Adrenal gland (tissue), 9 donors: ENCODE measurements at regions not wholly inside any gene's neighbourhood (a gene's known extent, or its start where the extent isn't known, plus 50 kb on each side); places are given as distances from the start of the nearest gene placed in this dataset.

Source experiments
- DNase-seq, 7 donors: peaks; one replicate each; pipeline ENCODE4 v3.0.0-alpha.2; 2019 to 2020
- H3K27ac ChIP-seq, 5 donors: fragments of 200-600 bp; sonication (generic) in 4 of 5; 1 replicate in 3 of 5; 2 replicates in 2 of 5; pipeline versions ENCODE4 v1.5.1 to v1.8.0; 2016 to 2020; ENCODE audit warnings: mild to moderate bottlenecking in 1 of 5
- H3K27me3 ChIP-seq: fragments of 200-600 bp; 2 replicates; pipeline ENCODE4 v1.8.0; 2021
- H3K36me3 ChIP-seq, 2 donors: fragments of 200-600 bp; replicated peaks in 1 of 2; 1 replicate in 1 of 2; 2 replicates in 1 of 2; pipeline versions ENCODE4 v1.5.1 to v1.8.0; 2018 to 2022
- H3K4me1 ChIP-seq, 2 donors: fragments of 200-600 bp; replicated peaks in 1 of 2; 1 replicate in 1 of 2; 2 replicates in 1 of 2; pipeline versions ENCODE4 v1.5.1 to v1.8.0; 2018 to 2021
- H3K4me3 ChIP-seq, 4 donors: fragments of 200-600 bp; sonication (generic) in 3 of 4; one replicate each; pipeline ENCODE4 v1.5.1; 2016 to 2018
- H3K9me3 ChIP-seq, 3 donors: fragments of 200-600 bp; sonication (generic) in 1 of 3; replicated peaks in 1 of 3; 1 replicate in 2 of 3; 2 replicates in 1 of 3; pipeline versions ENCODE4 v1.5.1 to v1.8.0; 2016 to 2021
- POLR2A ChIP-seq, 2 donors: fragments of 450-650 bp; IDR thresholded peaks; one replicate each; pipeline ENCODE4 v1.6.1; 2017; ENCODE audit warnings: antibody characterized with exemption in 2 of 2, mild to moderate bottlenecking in 2 of 2, moderate library complexity in 1 of 2
- WGBS, 4 donors: extraction: QIAGEN DNeasy Blood & Tissue Kit in 2 of 4; methylation state at CpG; one replicate each; pipeline versions ENCODE4 v1.1.5 to v1.1.7; 2013 to 2017; 5-methylcytosine and 5-hydroxymethylcytosine counted together
- intact Hi-C, 2 donors: fragments of 100-400 bp; cut with DNase I; formaldehyde crosslinking; loops; one replicate each; pipeline versions ENCODE4 v1.14.1 to v1.15.0; 2022 to 2023
- TF ChIP-seq, protein P1 (sequence below), 6 experiments: fragments of 450-650 bp in 4 of 6; fragments of 200-600 bp in 2 of 6; sonication (generic) in 1 of 6; IDR thresholded peaks; 1 replicate in 5 of 6; 2 replicates in 1 of 6; pipeline versions ENCODE4 v1.5.1 to v1.8.0; 2016 to 2021; ENCODE audit warnings: antibody characterized with exemption in 6 of 6, mild to moderate bottlenecking in 2 of 6, moderate library complexity in 1 of 6
- donor health status: healthy with polysubstance abuse.
- donor health status: Bipolar disorder and iron deficiency.
- donor health status: DM: yes; HTN: yes; CAD: no.
- donor health status: DM: no; HTN: no; CAD: no.
- donor health status: DM: no; HTN: no; CAD: no.

DNA sequence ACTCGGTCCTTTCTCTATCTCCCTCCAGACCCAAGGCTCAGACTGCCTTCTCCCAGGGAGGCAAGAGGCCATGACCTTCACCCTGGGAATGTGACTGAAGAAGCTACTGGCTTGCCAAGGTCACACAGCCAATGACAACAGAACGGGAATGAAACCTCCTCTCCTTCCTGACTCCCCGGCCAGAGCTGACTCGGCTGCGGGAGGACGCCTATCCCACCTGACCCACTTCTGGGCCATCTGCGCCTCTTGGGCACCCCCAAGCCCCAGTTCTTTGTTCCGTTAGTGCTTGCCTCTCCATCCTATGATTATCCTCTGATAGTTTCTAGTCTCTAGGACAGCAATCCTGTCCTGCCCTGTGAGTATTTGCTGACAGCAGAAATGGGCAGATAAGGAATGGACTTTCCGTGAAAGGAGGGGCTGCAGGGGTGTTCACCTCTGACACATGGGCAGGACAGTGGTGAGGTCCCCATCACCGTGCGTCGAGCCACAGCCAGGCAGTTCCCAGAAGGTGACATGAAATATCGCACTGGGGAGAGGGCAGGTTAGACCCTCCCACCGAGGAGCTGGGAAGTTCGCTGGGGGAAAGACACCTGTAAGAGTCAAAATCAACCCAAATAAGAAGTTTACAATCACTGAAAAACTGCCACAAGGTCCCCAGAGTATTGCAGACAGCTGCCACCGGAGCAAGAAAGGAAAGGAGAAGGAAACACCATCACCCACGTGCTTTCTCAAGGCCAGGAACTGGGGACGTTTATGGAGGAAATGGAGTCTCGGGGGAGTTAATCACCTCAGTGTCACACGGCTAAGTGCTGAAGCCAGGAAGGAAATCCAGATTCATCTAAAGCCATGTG is 63.0 kb downstream of the INSIG1 start:
- TF ChIP-seq, protein P1, sequence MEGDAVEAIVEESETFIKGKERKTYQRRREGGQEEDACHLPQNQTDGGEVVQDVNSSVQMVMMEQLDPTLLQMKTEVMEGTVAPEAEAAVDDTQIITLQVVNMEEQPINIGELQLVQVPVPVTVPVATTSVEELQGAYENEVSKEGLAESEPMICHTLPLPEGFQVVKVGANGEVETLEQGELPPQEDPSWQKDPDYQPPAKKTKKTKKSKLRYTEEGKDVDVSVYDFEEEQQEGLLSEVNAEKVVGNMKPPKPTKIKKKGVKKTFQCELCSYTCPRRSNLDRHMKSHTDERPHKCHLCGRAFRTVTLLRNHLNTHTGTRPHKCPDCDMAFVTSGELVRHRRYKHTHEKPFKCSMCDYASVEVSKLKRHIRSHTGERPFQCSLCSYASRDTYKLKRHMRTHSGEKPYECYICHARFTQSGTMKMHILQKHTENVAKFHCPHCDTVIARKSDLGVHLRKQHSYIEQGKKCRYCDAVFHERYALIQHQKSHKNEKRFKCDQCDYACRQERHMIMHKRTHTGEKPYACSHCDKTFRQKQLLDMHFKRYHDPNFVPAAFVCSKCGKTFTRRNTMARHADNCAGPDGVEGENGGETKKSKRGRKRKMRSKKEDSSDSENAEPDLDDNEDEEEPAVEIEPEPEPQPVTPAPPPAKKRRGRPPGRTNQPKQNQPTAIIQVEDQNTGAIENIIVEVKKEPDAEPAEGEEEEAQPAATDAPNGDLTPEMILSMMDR (IDR thresholded peaks at IDR 0.05), result no peak
- TF ChIP-seq POLR2A (IDR thresholded peaks at IDR 0.05), result no peak
- WGBS, 4 donors, result 37 to 50% (median 42%) methylated on average over 19 to 20 of the region's 20 CpGs
- Histone ChIP-seq H3K9me3 (no peaks in the 10 kb centered on the region), H3K4me1 (no peaks in the 10 kb centered on the region), H3K27me3 (peaks cover 11% of the 10 kb centered on the region), H3K27ac (no peak overlapping the region), H3K36me3 (no peaks in the 10 kb centered on the region), H3K4me3 (no peak overlapping the region)
- intact Hi-C loops, result no loop called here
- peak in 1 of 7 donors; percentile 24 for DNase-seq

DNA sequence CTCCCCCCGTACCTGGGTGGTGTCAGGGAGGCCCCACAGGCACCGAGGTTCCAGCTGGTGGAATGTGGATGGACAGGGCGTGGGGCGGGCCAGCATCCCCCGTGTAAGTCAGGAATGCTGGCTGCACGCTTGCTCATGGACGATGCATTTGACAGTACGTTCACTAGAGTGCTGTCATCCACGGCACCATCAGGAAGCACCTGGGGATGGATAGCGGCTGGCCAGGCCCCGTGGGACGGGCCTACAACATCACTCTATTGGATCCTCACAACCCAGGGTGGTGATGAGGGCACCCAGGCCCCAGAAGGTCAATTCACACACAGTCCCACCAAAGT is 63.6 kb downstream of the INSIG1 start:
- Histone ChIP-seq H3K27ac (no peak overlapping the region), H3K4me3 (no peak overlapping the region), H3K36me3 (no peaks in the 10 kb centered on the region), H3K27me3 (peaks cover 10% of the 10 kb centered on the region), H3K4me1 (no peaks in the 10 kb centered on the region), H3K9me3 (no peaks in the 10 kb centered on the region)
- DNase-seq, result no peak
- TF ChIP-seq, protein P1 (IDR thresholded peaks at IDR 0.05), result no peak
- TF ChIP-seq POLR2A (IDR thresholded peaks at IDR 0.05), result no peak
- intact Hi-C loops, result no loop called here
- WGBS, 4 donors, result 55 to 80% (median 76%) methylated on average over 9 to 12 of the region's 12 CpGs

DNA sequence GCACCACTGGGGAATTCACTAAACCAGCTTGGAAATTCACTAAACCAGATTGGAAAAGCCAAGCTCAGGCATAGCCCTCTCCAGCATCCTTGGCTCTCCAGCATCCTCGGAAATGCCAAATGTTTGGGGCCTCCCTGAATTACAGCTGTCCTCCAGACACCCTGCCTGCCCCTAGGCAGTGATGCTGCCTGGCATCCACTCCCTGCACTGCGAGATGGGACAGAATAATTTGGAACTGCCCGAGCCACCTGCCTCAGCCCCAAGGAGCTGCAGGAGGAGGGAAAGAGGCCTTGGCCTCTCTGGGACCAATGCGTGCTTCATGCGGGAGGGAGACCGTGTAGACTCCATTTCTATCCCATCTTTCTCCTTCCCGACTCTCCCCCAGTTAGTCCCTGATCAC is 64.3 kb downstream of the INSIG1 start:
- peaks cover 3% of the 10 kb centered on the region for H3K27me3 ChIP-seq
- 85 to 92% (median 90%) methylated on average over 6 to 7 of the region's 7 CpGs for whole genome bisulfite sequencing, 4 donors
- no peaks in the 10 kb centered on the region for H3K9me3 ChIP-seq
- H3K27ac ChIP-seq, result no peak overlapping the region
- no peak for DNase-seq
- TF ChIP-seq, protein P1 (IDR thresholded peaks at IDR 0.05), result no peak
- no peak for TF ChIP-seq POLR2A (IDR thresholded peaks at IDR 0.05)
- H3K4me1 ChIP-seq, result no peaks in the 10 kb centered on the region
- intact Hi-C loops, result no loop called here
- no peak overlapping the region for H3K4me3 ChIP-seq
- H3K36me3 ChIP-seq, result no peaks in the 10 kb centered on the region

DNA sequence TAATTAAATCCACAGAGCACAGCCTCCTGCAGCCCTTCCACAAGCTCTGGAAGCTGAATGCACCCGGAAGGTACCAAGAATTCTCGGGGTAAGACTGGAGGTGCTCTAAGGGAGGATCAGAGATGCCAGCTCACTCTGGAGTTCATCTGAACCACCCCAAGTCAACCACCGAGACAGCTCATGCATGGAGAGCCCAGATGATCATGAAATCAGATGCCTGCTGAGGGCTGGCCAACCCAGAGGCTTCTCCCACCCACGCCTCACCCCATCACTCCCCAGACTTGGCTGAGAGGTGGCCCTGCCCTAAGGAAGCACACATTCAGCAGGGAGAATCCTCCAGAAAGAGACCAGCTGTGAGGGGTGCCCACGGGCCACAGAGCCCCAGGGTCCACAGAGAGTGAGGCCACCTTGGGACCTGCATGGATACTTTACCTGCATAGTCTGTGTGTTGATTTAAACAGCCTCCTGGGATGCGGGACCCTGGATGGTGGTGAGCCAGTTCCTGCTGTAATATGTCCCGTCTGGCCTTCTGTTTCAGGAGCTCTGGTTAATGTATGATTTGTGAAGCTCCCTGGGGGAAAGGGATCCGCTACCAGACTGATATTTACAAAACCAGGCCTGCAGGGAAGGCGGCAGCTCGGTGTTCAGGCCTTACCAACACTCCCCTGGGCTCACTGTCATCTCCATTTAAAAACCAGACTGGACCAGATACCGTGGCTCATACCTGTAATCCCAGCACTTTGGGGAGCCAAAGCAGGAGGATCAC is 64.9 kb downstream of the INSIG1 start:
- peaks cover 3% of the 10 kb centered on the region for H3K27me3 ChIP-seq
- H3K36me3 ChIP-seq, result no peaks in the 10 kb centered on the region
- peak in 1 of 7 donors; percentile 1 for DNase-seq
- H3K27ac ChIP-seq, result no peak overlapping the region
- intact Hi-C loops, result no loop called here
- no peaks in the 10 kb centered on the region for H3K9me3 ChIP-seq
- no peaks in the 10 kb centered on the region for H3K4me1 ChIP-seq
- no peak overlapping the region for H3K4me3 ChIP-seq
- 81 to 90% (median 84%) methylated on average over 8 to 11 of the region's 11 CpGs for WGBS, 4 donors
- TF ChIP-seq POLR2A (IDR thresholded peaks at IDR 0.05), result no peak
- TF ChIP-seq, protein P1 (IDR thresholded peaks at IDR 0.05), result no peak
